DMS153 treated with DMSO at 0.1 percent for 48 hours (cell line): ENCODE measurements at regions not wholly inside any gene's neighbourhood (a gene's known extent, or its start where the extent isn't known, plus 50 kb on each side); places are given as distances from the start of the nearest gene placed in this dataset.
"Not testable (repeated sequence)": the region's sequence is repeated elsewhere in the genome, so short reads cannot be mapped to it uniquely, and the experiment has no call there.

Experiments
- DNase-seq: peaks from one replicate; lab custom pipeline; 2025; ENCODE audit not compliant: unreplicated experiment; lab: John Stamatoyannopoulos, UW

DNA sequence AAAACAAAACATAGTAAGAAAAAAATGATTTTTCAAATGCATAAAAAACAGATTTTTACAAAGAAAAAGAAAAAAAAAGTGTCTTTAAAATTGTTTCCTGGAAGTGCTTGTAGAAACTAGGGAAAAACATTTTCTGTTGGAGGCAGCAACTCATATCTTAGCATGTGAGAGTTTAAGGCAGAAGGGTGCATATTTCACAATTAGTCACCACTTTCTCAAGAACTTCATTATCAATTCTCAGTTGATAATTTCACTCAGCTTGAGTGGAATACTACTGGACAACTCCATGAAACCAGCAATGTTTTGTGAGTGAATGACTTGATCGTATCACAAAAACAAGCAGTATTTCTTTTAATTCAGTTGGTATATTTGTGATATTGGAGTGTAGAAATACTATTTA is 508.3 kb upstream of the DAB2 start:
- no peak for DNase-seq

DNA sequence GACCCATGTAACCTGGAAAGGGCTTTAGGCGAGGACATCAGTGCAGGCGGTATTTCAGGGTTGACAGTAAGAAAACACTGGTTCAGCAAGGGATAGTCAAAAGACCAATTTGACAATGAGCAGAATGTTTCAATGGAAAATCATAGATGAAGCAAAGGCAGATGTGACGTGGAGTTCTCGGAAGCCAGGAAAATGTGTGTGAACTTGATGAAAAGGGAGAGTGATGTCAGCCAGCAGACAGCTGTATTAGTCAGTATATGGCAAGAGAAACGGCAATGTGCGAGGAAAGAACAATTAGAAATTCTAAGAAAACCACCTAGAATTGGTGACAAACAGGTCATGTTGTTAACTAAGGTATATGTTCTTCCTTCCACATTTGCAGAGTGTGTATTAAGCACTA is 503.9 kb upstream of the DAB2 start:
- no peak for DNase-seq

DNA sequence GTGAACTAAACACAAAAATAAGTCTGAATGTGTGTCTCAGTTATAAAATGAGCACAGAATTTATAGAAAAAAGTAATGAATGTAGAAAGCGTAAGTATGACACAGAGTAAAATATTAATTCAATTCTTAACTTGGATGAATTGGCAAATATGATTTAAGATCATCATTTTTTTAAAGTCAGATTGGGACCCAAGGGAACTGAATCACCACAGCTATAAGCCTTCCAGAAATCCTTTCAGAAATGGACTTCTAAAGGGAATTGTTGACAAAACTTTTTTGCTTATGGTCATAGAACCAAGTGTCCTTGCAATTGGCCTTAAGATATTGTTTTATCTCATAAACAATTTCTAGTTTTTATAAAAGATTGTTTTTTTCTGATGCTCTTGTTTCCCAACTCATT is 495.1 kb upstream of the DAB2 start:
- no peak for DNase-seq

DNA sequence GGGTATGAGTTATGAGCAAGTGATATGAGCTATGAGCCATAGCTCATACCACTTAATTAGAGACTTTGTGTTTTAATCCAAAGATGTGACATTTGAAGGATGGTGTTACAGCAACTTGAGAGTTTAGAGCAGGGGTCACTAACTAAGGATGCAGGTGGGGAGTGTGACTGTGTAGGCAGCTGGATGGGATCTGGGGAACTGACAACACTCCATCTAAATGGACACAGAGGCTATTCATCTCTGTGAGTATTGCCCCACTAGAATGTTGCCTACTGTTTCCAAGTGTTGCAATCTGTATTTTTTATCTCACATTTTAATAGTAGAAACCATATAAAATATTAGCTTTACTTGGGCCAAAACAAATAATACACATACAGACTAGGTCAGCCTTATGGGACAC is 488.1 kb upstream of the DAB2 start:
- no peak for DNase-seq

DNA sequence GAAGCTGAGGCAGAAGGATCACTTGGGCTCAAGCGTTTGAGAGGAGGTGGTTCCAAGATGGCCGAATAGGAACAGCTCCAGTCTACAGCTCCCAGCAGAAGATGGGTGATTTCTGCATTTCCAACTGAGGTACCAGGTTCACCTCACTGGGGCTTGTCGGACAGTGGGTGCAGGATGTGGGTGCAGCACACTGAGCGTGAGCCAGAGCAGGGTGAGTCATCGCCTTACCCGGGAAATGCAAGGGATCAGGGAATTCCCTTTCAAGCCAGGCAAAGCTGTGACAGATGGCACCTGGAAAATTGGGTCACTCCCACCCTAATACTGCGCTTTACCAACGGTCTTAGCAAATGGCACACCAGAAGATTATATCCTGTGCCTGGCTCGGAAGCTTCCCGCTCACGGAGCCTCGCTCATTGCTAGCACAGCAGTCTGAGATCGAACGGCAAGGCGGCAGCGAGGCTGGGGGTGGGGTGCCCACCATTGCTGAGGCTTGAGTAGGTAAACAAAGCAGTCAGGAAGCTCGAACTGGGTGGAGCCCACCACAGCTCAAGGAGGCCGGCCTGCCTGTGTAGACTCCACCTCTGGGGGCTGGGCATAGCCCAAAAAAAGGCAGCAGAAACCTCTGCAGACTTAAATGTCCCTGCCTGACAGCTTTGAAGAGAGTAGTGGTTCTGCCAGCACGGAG is 482.6 kb upstream of the DAB2 start:
- not testable (repeated sequence) for DNase-seq

DNA sequence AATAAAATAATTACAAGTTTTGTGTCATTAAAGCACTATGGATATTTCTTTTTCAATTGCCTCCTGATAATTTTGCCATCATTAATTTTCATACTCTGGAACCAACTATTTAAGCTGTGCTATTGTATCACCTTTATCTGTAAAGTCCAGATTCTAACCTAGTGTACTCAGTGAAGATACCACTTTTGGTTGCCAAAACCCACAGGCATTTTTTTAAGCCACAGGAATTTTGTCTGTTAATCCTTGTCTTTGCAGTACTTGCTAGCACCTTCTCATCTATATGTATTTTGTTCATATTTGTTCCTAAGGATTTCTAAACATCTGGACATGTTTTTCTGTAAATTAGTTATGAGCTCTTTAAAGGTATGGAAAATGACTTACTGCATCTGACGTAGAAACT is 481.4 kb upstream of the DAB2 start:
- no peak for DNase-seq

DNA sequence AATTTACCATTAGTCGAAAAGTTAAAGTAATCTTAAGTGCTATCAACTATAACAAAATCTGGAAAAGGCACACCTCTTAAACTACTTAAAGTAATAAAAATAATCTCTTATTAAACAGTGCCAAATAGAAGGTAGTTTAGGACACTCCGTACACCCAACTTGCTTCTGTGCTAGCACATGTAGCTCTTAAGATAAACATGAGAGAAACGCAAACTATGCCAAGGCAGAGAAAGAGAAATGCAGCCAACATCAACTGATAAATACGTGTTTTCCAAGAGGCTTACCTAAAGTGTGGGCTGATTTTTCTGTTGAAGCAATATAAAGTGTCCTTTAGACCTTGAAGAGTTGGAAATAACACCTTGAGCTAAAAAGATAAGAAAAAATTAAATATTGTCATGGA is 480.6 kb upstream of the DAB2 start:
- DNase-seq = no peak

DNA sequence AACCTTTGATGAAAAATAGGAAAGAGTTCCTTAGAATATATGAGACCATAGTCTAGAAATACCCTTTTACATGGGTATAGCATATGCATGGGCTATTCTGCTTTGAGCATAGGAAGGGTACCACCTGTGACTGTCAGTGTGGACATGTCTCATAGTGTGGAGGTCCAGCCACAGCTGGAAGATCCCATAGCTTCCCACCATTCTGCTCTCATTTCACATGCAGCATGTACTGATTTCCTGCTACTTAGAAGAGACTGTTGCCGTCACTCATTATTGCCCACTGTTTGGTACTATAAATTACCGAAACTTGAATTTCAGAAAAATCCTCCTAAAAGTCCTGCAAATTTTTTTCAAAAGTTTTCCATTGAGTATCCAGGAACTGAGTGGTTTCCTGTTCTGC is 477.8 kb upstream of the DAB2 start:
- no peak for DNase-seq

DNA sequence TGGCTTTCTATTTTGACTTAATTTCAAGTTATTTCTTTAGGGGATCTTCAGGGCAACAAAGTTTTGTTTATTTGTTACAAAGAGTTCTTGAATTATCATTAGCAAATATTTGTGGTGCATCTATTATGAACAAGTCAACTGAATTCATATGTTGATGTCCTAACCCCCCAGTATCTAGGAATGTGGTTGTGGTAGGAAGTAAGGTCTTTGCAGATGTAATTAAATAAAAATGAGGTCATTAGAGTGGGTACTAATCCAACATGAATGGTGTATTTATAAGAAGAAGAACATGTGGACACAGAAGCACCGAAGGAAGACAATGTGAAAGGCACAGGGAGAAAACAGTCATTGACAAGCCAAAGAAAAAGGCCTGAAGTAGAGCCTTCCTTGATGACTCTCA is 474.0 kb upstream of the DAB2 start:
- DNase-seq = no peak

DNA sequence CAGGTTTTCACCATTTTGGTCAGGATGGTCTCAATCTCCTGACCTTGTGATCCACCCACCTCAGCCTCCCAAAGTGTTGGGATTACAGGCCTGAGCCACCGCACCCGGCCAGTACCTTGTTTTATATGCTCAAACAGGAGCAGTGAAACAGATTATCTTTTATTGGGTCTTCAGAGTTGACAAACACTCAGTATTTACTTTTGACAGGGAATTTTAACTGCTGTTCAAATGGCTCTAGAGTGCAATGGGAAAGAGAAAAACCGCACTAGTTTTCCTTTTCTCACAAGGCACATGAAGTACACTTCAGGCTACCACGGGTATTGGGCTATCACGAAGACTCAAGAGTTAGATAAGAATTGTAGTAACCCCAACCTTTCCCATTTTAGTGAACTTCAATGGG is 471.9 kb upstream of the DAB2 start:
- no peak for DNase-seq

DNA sequence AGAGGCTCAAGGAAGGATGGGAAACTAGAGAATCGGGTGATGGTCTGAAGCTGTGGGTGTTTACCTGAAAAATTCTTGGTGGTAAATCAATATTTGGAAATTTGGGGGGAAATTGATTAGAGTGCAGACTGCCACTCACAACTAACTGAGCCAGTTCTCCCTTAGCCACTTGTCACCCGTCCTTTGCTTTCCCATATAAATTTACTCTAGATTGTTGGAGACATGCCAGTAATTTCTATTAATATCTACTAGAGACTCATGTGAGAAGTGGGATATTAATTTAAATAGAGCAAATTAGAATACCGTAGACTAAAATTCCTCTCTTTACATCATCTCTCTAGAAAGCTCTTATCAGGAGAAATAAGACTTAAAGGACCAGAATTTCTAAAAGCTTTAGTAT is 471.3 kb upstream of the DAB2 start:
- no peak for DNase-seq

DNA sequence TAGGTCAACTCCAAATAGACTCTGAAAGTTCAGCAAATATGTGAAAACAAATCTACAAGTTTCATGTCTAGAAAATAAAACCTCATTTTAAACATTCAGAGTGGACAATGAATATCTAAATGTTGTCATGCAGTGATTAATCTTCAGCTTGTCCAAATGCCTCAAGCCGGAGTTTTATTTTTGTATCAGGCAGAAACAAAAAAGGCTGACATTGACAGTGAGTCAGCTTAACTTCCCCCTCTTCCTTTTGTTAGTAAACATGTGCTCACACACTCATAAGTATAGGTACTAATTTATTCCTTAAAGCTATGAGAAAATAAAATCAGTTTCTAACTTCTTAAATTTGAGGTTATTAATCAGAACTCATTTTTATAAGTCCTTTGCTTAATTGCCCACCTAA is 467.9 kb upstream of the DAB2 start:
- DNase-seq = no peak

DNA sequence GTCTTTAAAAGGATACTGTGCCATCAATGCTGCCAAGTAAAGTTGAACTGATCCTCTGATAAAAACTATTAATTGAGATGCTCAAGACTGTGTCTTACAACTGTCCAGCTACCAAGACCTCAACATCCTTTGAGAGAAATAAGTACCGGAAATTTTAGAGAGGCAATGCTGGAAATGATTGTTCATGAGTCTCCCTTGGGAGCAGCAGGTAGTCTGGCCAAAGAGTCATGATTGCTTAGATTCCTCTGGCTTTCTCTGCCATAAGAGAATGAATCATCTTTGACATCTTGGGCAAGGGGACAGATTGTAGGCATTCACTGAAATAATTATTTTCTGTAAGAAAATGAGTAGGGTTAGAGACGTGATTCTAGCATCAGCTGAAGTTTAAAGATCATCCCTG is 466.6 kb upstream of the DAB2 start:
- no peak for DNase-seq

DNA sequence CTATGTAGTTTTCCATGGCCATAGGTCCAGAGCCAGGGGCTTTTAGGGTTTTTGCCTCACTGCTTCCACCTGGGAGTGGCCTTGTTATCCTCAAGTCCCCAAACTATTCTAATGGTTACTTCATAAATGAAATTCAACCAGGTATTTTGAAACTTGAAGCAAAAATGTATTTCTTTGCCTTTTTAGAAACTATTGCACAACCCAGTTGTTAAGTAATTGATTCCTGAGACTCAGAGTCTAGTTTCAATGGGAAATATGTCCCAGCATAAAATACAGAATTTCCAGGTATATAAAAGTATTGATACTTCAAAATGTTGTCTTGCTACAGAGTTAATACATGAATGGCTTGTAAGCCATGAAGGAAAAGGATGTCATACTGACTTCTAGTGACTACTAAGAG is 456.2 kb upstream of the DAB2 start:
- DNase-seq = no peak

DNA sequence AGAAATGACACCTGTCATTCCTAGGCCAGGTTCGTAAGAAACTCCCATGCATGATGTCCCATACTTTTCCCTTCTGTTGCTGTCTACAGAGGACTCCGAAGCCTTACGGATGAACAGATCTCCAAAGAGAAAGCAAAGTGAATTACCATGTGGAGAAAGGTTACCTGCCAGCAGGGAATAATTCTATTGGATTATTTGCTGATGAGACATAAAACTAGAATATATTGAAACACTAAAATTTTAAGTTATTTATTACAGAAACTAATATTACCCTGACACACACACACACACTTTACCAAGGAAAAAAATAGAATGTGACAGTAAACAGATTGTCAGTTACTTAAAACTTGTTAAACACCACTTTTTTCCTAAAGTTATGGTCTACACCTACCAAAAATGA is 452.7 kb upstream of the DAB2 start:
- no peak for DNase-seq

DNA sequence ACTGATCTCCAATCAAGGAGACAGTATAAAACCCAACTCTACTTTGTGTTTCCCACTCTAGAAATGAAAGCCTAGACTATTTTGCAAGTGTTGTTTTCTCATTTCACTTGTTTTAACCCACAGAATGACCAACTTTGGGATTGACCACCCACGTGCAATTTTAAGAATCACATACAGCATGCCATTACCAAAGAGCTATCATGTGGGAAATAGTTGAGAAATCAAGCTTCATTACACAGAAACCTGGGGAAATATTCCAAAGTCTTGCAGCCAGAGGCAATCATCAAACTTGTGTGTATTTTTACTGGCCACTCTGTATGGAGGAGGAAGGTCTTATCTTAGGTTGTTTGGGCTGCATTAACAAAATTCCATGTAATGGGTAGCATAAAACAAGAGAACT is 451.4 kb upstream of the DAB2 start:
- no peak for DNase-seq

DNA sequence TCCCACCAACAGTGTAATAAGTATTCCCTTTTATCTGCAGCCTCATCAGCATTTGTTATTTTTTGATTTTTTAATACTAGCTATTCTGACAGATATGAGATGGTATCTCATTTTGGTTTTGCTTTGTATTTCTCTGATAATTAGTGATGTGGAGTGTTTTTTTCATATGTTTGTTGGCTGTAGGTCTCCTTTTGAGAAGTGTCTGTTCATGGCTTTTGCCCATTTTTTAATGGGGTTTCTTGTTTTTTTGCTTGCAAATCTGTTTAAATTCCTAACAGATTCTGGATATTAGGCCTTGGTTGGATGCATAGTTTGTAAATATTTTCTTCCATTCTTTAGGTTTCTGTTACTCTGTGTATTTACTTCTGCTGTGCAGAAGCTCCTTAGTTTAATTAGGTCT is 445.4 kb upstream of the DAB2 start:
- no peak for DNase-seq

DNA sequence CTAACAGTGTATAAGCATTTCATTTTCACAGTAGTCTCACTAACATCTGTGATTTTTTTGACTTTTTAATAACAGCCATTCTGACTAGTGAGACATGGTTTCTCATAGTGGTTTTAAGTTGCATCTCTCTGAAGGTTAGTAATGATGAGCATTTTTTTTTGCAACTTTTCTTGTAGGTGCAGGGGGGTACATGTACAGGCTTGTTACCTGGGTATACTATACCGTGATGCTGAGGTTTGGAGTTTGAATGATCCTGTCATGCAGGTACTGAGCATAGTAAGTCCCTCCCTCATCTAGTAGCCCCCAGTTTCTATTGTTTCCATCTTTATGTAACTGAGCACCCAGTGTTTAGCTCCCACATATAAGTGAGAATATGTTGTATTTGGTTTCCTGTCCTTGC is 444.6 kb upstream of the DAB2 start:
- DNase-seq = no peak

DNA sequence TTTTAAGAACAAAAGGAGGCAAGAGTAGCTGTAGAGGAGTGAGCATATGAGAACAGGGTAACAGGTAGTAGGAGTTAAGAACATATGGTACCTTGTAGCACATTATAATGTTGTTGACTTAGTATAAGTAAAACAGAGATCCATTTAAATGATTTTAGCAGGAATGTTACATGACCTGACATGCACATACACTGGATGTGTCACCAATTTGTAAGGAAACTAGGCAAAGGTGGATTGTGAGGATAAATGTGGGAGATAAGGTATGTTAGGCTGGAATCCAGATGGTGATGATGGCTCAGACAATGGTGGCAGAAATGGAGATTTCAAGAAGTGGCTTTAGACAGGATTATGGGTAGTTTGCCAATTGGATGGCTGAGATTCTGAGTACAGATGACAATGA is 443.1 kb upstream of the DAB2 start:
- DNase-seq = no peak

DNA sequence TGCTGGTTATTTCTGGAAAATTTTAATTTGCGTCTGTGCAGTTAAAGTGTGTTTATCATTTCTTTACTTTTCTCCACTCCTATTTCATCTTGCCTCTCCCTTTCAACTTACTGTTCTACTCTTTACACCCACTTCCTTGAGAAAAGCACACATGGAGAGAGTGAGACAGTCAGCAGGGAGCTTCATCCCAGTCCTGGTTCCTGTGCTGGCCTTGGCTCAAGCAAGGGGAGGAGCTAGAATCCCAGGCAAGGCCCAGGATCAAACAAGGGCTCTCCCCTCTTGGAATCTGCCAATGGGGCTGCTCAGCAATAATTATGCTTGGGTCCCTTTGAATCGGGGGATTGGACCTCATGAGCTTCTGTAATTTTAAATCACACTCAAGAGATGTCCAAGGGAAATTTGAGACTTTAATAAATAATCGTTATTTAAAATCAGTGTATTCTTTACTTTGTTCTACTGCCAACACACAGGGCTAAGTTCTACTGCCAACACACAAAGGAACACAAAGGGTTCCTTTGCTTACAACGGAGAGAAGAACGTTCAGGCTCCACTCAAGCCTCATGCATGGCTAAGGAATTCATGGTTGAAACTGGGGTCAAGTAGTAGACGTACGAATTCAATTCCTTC is 439.3 kb upstream of the DAB2 start:
- no peak for DNase-seq

DNA sequence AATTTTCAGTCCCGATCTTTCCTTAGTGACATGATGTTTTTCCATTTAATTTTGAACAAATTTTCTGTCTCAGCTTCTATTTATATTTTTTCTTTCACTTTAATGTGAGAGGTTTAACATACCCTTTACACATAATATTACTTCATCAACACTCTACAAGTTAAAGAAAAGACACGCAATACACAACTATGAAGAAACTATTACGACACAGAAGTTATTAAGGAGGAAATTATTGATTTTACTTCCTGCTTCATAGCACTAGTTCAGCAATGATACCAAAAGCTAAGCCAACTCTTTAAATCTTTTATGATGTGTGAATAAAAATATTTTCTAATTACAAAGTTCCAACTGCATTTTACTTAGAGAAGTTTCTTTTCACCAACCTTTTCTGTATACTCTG is 432.3 kb upstream of the DAB2 start:
- DNase-seq = no peak

DNA sequence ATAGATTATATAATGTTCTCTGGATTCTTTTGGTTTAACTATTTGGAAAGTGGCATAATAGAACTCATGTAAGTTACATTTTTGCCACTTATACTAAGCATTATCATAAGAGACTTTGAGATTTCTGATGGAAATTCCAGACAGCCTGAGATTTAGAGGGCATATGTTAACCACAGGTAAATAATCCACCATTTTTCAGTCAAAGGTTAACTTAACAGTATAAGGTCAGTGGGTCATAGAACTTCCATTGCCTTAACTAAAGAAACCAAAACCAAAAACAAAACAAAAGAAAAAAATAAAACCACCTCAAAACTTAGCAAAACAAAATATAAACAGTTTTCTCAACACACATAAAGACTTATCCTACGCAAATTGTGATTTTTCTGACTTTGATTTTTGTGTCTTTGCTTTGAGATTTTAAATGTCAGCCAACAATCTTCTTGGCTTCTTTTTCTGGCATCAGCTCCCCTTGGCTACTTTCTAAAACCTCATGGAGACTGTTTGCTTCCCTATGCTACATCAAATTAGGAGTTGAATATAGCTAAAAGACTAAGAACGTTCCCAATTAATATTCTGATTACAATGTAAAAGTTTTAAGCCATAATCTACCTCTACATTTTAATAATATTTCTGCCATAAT is 430.1 kb upstream of the DAB2 start:
- no peak for DNase-seq

DNA sequence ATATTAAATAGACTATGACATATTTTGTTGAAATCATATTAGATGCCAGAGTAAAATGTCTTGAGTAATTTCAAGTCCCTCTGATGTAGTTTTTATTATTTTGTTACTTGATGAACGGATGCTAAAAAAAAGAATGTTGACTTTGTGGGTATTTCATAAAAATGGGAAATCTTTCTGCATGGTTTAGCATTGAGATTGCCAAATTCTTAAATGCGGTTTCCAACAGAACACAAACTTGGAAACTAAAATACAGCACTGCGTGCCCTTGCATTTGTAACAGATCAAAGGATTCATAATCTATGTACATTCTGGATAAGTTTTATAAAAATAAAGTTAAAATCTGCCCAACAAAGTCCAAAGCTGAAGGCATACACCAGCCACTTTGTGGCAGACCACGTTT is 425.5 kb upstream of the DAB2 start:
- DNase-seq = no peak
